HG03139 (cell line): ENCODE measurements at regions not wholly inside any gene's neighbourhood (a gene's known extent, or its start where the extent isn't known, plus 50 kb on each side); places are given as distances from the start of the nearest gene placed in this dataset.

Experiments used
- ATAC-seq: cut with Tn5 transposase; IDR thresholded peaks from one replicate; pipeline ENCODE4 v1.9.1; 2021; ENCODE audit not compliant: unreplicated experiment

GRCh38 chr11:115766561-115766960 is 262.3 kb upstream of the CADM1 start:
- no peak for ATAC-seq

GRCh38 chr11:115765803-115766239 is 261.6 kb upstream of the CADM1 start:
- no peak for ATAC-seq

GRCh38 chr11:115764176-115764575 is 260.0 kb upstream of the CADM1 start:
- ATAC-seq, result no peak

- ATAC-seq, result no peak
Measured at GRCh38 chr11:115761817-115762216, 257.6 kb upstream of the CADM1 start.

- no peak for ATAC-seq
Measured at GRCh38 chr11:115761348-115761747, 257.1 kb upstream of the CADM1 start.

GRCh38 chr11:115760461-115761320 is 256.5 kb upstream of the CADM1 start:
- no peak for ATAC-seq

GRCh38 chr11:115759622-115760460 is 255.6 kb upstream of the CADM1 start:
- no peak for ATAC-seq

GRCh38 chr11:115758011-115758410 is 253.8 kb upstream of the CADM1 start:
- no peak for ATAC-seq

GRCh38 chr11:115751243-115752015 is 247.2 kb upstream of the CADM1 start:
- no peak for ATAC-seq

- no peak for ATAC-seq
Measured at GRCh38 chr11:115745610-115746512, 241.6 kb upstream of the CADM1 start.

- no peak for ATAC-seq
Measured at GRCh38 chr11:115745066-115745465, 240.9 kb upstream of the CADM1 start.

GRCh38 chr11:115743719-115744118 is 239.5 kb upstream of the CADM1 start:
- no peak for ATAC-seq

- ATAC-seq, result no peak
Measured at GRCh38 chr11:115741376-115742107, 237.3 kb upstream of the CADM1 start.

GRCh38 chr11:115740324-115740723 is 236.1 kb upstream of the CADM1 start:
- ATAC-seq, result no peak

GRCh38 chr11:115739878-115740277 is 235.7 kb upstream of the CADM1 start:
- ATAC-seq, result no peak

GRCh38 chr11:115739146-115739545 is 234.9 kb upstream of the CADM1 start:
- ATAC-seq, result no peak

- ATAC-seq, result no peak
Measured at GRCh38 chr11:115737875-115738274, 233.7 kb upstream of the CADM1 start.

GRCh38 chr11:115736146-115736545 is 231.9 kb upstream of the CADM1 start:
- ATAC-seq, result no peak

- ATAC-seq, result no peak
Measured at GRCh38 chr11:115724666-115725065, 220.5 kb upstream of the CADM1 start.
